SK-N-SH (cell line): ENCODE measurements at regions not wholly inside any gene's neighbourhood (a gene's known extent, or its start where the extent isn't known, plus 50 kb on each side); places are given as distances from the start of the nearest gene placed in this dataset.

Experiments
- CTCF ChIA-PET: fragments of 300-600, 350-600 bp; formaldehyde crosslinking; extraction: SDS; loops from one replicate; lab custom pipeline; 2021; lab: Yijun Ruan, JAX
- POLR2A ChIA-PET: fragments of 350-600 bp; sonication (Branson Sonifier 250); formaldehyde crosslinking; extraction: SDS; loops from one replicate; lab custom pipeline; 2020; ENCODE audit warnings: antibody characterized with exemption, inconsistent platforms; lab: Yijun Ruan, JAX
- DNase-seq: peaks from one replicate; pipeline ENCODE4 v3.0.0; 2012
- H2AFZ ChIP-seq: fragments of 200-600 bp; sonication (generic); 2 replicates; pipeline ENCODE4 v1.8.1; 2016; ENCODE audit warnings: antibody characterized with exemption, mild to moderate bottlenecking, low read depth
- H3F3A ChIP-seq: fragments of 200-600 bp; sonication (generic); replicated peaks from 2 replicates; pipeline ENCODE3; 2016; ENCODE audit warnings: antibody characterized with exemption, mild to moderate bottlenecking; ENCODE audit not compliant: insufficient read depth
- H3K27ac ChIP-seq, 2 experiments: fragments of 200-500 bp in 1 of 2; fragments of 200-600 bp in 1 of 2; sonication (Bioruptor generic) in 1 of 2; sonication (generic), shearing (Covaris generic) in 1 of 2; 2 replicates each; pipeline versions ENCODE4 v1.5.1 to v1.6.1; 2014 to 2016; ENCODE audit warnings: low read depth in 2 of 2, inconsistent platforms in 1 of 2, low read length in 1 of 2, mild to moderate bottlenecking in 1 of 2, mixed read lengths in 1 of 2
- H3K27me3 ChIP-seq: fragments of 200-600 bp; sonication (generic), shearing (Covaris generic); 2 replicates; pipeline ENCODE4 v1.6.1; 2016; ENCODE audit warnings: mixed run types; ENCODE audit not compliant: insufficient read depth
- H3K36me3 ChIP-seq, 2 experiments: fragments of 200-500 bp in 1 of 2; fragments of 200-600 bp in 1 of 2; sonication (Bioruptor generic) in 1 of 2; sonication (generic) in 1 of 2; replicated peaks in 1 of 2; 2 replicates each; pipeline versions ENCODE3 to v1.5.1; 2014 to 2016; ENCODE audit warnings: low read length in 1 of 2, mild to moderate bottlenecking in 1 of 2; ENCODE audit not compliant: insufficient read depth in 2 of 2, control insufficient read depth in 1 of 2
- H3K4me1 ChIP-seq, 2 experiments: fragments of 200-500 bp in 1 of 2; fragments of 200-600 bp in 1 of 2; sonication (Bioruptor generic) in 1 of 2; sonication (generic), shearing (Covaris generic) in 1 of 2; 2 replicates each; pipeline versions ENCODE4 v1.5.1 to v1.6.1; 2014 to 2016; ENCODE audit warnings: low read depth in 1 of 2, low read length in 1 of 2, mixed run types in 1 of 2; ENCODE audit not compliant: insufficient read depth in 2 of 2, control insufficient read depth in 1 of 2
- H3K4me2 ChIP-seq: fragments of 200-600 bp; sonication (generic), shearing (Covaris generic); 2 replicates; pipeline ENCODE4 v1.6.1; 2017; ENCODE audit warnings: mixed run types
- H3K4me3 ChIP-seq, 2 experiments: fragments of 200-500 bp in 1 of 2; fragments of 200-600 bp in 1 of 2; sonication (Bioruptor generic) in 1 of 2; sonication (generic), shearing (Covaris generic) in 1 of 2; 2 replicates each; pipeline versions ENCODE4 v1.5.1 to v1.8.1; 2014 to 2016; ENCODE audit warnings: low read depth in 2 of 2, inconsistent platforms in 1 of 2, low read length in 1 of 2, mild to moderate bottlenecking in 1 of 2, mixed read lengths in 1 of 2, moderate library complexity in 1 of 2
- H3K79me2 ChIP-seq: fragments of 200-600 bp; sonication (generic); 2 replicates; pipeline ENCODE4 v1.8.1; 2017; ENCODE audit warnings: mild to moderate bottlenecking; ENCODE audit not compliant: insufficient read depth
- H3K9ac ChIP-seq: fragments of 200-600 bp; sonication (generic); 2 replicates; pipeline ENCODE4 v1.6.1; 2017; ENCODE audit warnings: mixed run types
- H3K9me2 ChIP-seq: fragments of 200-600 bp; sonication (generic); 2 replicates; pipeline ENCODE4 v1.6.1; 2017; ENCODE audit warnings: mixed run types
- H3K9me3 ChIP-seq: fragments of 200-600 bp; sonication (generic); 2 replicates; pipeline ENCODE4 v1.6.1; 2017; ENCODE audit warnings: mixed run types, mild to moderate bottlenecking, moderate library complexity
- H4K20me1 ChIP-seq: fragments of 200-600 bp; sonication (generic); 2 replicates; pipeline ENCODE4 v1.6.1; 2017; ENCODE audit warnings: mild to moderate bottlenecking, mixed run types; ENCODE audit not compliant: insufficient read depth
- EP300 ChIP-seq, 2 experiments: IDR thresholded peaks; 2 replicates each; pipeline versions ENCODE4 v1.4.0 to v1.6.1; 2012; ENCODE audit warnings: borderline replicate concordance in 1 of 2, low read depth in 1 of 2, low read length in 1 of 2
- FOXJ3 ChIP-seq: sonication (generic); formaldehyde crosslinking; IDR thresholded peaks from 2 replicates; pipeline ENCODE4 v1.5.1; 2020; ENCODE audit warnings: mild to moderate bottlenecking, missing genetic modification reagents
- FOXM1 ChIP-seq: IDR thresholded peaks from 2 replicates; pipeline ENCODE4 v1.4.0; 2012; ENCODE audit warnings: low read depth, mild to moderate bottlenecking
- GABPA ChIP-seq: IDR thresholded peaks from 2 replicates; pipeline ENCODE4 v1.4.0; 2012; ENCODE audit warnings: low read depth, mild to moderate bottlenecking
- JUND ChIP-seq: IDR thresholded peaks from 2 replicates; pipeline ENCODE4 v1.4.0; 2012
- NFIC ChIP-seq: IDR thresholded peaks from 2 replicates; pipeline ENCODE4 v1.4.0; 2012; ENCODE audit warnings: borderline replicate concordance
- RAD21 ChIP-seq: IDR thresholded peaks from 2 replicates; pipeline ENCODE4 v1.6.1; 2012; ENCODE audit warnings: mild to moderate bottlenecking, low read length
- RCOR1 ChIP-seq: fragments of 150-350 bp; IDR thresholded peaks from 2 replicates; pipeline ENCODE4 v1.6.1; 2017; ENCODE audit warnings: antibody characterized with exemption, low read length
- RFX5 ChIP-seq: IDR thresholded peaks from 2 replicates; pipeline ENCODE4 v1.6.1; 2012; ENCODE audit warnings: mild to moderate bottlenecking, improper control_type of control experiment, low read length
- RXRA ChIP-seq: IDR thresholded peaks from 2 replicates; pipeline ENCODE4 v1.4.0; 2012; ENCODE audit warnings: low read depth, mild to moderate bottlenecking, borderline replicate concordance
- SIN3A ChIP-seq: IDR thresholded peaks from 2 replicates; pipeline ENCODE4 v1.6.1; 2012; ENCODE audit warnings: low read depth, mild to moderate bottlenecking, low read length, moderate library complexity, borderline replicate concordance
- TAF1 ChIP-seq: IDR thresholded peaks from 2 replicates; pipeline ENCODE4 v1.6.1; 2012; ENCODE audit warnings: low read depth, mild to moderate bottlenecking, low read length, moderate library complexity, borderline replicate concordance
- YY1 ChIP-seq: IDR thresholded peaks from 2 replicates; pipeline ENCODE4 v1.4.0; 2012; ENCODE audit warnings: low read depth, mild to moderate bottlenecking
- WGBS: methylation state at CpG from one replicate; pipeline ENCODE4 v1.1.6; 2017; ENCODE audit warnings: low lambda C conversion rate; 5-methylcytosine and 5-hydroxymethylcytosine counted together
- TF ChIP-seq, protein P1 (sequence below): IDR thresholded peaks from 2 replicates; pipeline ENCODE4 v1.6.1; 2012; ENCODE audit warnings: mild to moderate bottlenecking, low read depth, low read length, moderate library complexity
- TF ChIP-seq, protein P2 (sequence below): fragments of 150-350 bp; IDR thresholded peaks from 2 replicates; pipeline ENCODE4 v1.6.1; 2016; ENCODE audit warnings: mild to moderate bottlenecking, low read depth, low read length
- TF ChIP-seq, protein P3 (sequence below): IDR thresholded peaks from 2 replicates; pipeline ENCODE4; 2012
- TF ChIP-seq, protein P4 (sequence below): fragments of 200-600 bp; sonication (generic); IDR thresholded peaks from 2 replicates; pipeline ENCODE4 v1.6.1; 2017; ENCODE audit warnings: antibody characterized with exemption, mild to moderate bottlenecking, moderate library complexity

DNA sequence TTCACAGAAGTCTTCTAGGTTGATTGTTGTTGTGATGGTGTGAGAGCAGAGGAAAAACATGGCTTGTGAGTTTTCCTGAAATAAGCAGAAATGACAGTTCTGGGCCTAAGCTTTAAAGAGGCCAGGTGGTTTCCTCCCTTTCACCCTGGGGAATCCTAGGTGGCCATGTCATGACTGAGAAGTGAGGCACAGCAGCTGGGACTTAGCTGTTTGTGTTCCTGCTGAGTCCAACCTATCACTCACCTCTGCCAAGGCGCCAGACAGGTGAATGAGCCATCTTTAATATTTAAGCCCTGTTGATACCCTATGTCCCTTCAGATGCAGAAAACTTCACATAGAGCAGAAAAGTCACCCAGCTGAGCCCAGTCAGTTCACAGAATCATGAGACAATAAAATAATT lies 384.4 kb downstream of the SLC4A3 start:
- POLR2A ChIA-PET: no interaction called here
- 10% methylated on average over 1 of the region's 1 CpG for WGBS
- H3K9me3 ChIP-seq: no peaks in the 10 kb centered on the region

More for the DNA sequence above, 384.4 kb downstream of the SLC4A3 start:
- H3K9ac ChIP-seq: no peak overlapping the region
- no peaks in the 10 kb centered on the region for H4K20me1 ChIP-seq
- H3K36me3 ChIP-seq: no peaks in the 10 kb centered on the region
- TF ChIP-seq SIN3A (no peak), GABPA (no peak), YY1 (no peak), RAD21 (no peak), NFIC (no peak), RCOR1 (no peak), EP300 (IDR thresholded peaks at IDR 0.05; ENCODE audit: borderline replicate concordance in 1 of 2, low read depth in 1 of 2, low read length in 1 of 2) (no peak), TAF1 (no peak), JUND (no peak), FOXJ3 (CRISPR knock-in tag) (no peak), RXRA (no peak), RFX5 (no peak), FOXM1 (no peak)
- TF ChIP-seq, protein P1, sequence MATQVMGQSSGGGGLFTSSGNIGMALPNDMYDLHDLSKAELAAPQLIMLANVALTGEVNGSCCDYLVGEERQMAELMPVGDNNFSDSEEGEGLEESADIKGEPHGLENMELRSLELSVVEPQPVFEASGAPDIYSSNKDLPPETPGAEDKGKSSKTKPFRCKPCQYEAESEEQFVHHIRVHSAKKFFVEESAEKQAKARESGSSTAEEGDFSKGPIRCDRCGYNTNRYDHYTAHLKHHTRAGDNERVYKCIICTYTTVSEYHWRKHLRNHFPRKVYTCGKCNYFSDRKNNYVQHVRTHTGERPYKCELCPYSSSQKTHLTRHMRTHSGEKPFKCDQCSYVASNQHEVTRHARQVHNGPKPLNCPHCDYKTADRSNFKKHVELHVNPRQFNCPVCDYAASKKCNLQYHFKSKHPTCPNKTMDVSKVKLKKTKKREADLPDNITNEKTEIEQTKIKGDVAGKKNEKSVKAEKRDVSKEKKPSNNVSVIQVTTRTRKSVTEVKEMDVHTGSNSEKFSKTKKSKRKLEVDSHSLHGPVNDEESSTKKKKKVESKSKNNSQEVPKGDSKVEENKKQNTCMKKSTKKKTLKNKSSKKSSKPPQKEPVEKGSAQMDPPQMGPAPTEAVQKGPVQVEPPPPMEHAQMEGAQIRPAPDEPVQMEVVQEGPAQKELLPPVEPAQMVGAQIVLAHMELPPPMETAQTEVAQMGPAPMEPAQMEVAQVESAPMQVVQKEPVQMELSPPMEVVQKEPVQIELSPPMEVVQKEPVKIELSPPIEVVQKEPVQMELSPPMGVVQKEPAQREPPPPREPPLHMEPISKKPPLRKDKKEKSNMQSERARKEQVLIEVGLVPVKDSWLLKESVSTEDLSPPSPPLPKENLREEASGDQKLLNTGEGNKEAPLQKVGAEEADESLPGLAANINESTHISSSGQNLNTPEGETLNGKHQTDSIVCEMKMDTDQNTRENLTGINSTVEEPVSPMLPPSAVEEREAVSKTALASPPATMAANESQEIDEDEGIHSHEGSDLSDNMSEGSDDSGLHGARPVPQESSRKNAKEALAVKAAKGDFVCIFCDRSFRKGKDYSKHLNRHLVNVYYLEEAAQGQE: no peak
- TF ChIP-seq, protein P2, sequence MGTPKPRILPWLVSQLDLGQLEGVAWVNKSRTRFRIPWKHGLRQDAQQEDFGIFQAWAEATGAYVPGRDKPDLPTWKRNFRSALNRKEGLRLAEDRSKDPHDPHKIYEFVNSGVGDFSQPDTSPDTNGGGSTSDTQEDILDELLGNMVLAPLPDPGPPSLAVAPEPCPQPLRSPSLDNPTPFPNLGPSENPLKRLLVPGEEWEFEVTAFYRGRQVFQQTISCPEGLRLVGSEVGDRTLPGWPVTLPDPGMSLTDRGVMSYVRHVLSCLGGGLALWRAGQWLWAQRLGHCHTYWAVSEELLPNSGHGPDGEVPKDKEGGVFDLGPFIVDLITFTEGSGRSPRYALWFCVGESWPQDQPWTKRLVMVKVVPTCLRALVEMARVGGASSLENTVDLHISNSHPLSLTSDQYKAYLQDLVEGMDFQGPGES: no peak
- TF ChIP-seq, protein P3, sequence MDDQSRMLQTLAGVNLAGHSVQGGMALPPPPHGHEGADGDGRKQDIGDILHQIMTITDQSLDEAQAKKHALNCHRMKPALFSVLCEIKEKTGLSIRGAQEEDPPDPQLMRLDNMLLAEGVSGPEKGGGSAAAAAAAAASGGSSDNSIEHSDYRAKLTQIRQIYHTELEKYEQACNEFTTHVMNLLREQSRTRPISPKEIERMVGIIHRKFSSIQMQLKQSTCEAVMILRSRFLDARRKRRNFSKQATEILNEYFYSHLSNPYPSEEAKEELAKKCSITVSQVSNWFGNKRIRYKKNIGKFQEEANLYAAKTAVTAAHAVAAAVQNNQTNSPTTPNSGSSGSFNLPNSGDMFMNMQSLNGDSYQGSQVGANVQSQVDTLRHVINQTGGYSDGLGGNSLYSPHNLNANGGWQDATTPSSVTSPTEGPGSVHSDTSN: no peak
- TF ChIP-seq, protein P4, sequence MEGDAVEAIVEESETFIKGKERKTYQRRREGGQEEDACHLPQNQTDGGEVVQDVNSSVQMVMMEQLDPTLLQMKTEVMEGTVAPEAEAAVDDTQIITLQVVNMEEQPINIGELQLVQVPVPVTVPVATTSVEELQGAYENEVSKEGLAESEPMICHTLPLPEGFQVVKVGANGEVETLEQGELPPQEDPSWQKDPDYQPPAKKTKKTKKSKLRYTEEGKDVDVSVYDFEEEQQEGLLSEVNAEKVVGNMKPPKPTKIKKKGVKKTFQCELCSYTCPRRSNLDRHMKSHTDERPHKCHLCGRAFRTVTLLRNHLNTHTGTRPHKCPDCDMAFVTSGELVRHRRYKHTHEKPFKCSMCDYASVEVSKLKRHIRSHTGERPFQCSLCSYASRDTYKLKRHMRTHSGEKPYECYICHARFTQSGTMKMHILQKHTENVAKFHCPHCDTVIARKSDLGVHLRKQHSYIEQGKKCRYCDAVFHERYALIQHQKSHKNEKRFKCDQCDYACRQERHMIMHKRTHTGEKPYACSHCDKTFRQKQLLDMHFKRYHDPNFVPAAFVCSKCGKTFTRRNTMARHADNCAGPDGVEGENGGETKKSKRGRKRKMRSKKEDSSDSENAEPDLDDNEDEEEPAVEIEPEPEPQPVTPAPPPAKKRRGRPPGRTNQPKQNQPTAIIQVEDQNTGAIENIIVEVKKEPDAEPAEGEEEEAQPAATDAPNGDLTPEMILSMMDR: no peak
- H3K4me3 ChIP-seq: no peak overlapping the region
- no peaks in the 10 kb centered on the region for H3F3A ChIP-seq
- no peak overlapping the region for H3K4me2 ChIP-seq
- H3K9me2 ChIP-seq: no peaks in the 10 kb centered on the region
- no peaks in the 10 kb centered on the region for H3K4me1 ChIP-seq
- no peaks in the 10 kb centered on the region for H3K27me3 ChIP-seq
- CTCF ChIA-PET: interaction anchor here (0.9 kb wide), 1 partner anchor 15 kb away, joined by 3 read pairs; no protein-coding TSS in a partner anchor
- no peak for DNase-seq
- no peak overlapping the region for H3K27ac ChIP-seq
- no peaks in the 10 kb centered on the region; the same call in 1 of the 2 replicates for H3K79me2 ChIP-seq
- no peak overlapping the region for H2AFZ ChIP-seq
